ENCODE measurements at regions not wholly inside any gene's neighbourhood (a gene's known extent, or its start where the extent isn't known, plus 50 kb on each side); places are given as distances from the start of the nearest gene placed in this dataset.

- BruUV-seq (replicated peaks): no TSS peak
- ChIA-PET CTCF (ENCODE audit: unreplicated experiment) (no interaction called here), POLR2A (interaction anchor here (0.6 kb wide), 1 partner anchor 241 kb away, joined by 4 read pairs; no protein-coding TSS in a partner anchor)
Measured at GRCh38 chr4:108405586-108405985, 214.8 kb upstream of the RPL34 start.

GRCh38 chr4:108400309-108400708 lies 220.1 kb upstream of the RPL34 start:
- no peak for DNase-seq (ENCODE audit: low spot score)
- Histone ChIP-seq H3K9me2 (ENCODE audit: insufficient read depth, low read length) (no peaks in the 10 kb centered on the region), H3K4me2 (ENCODE audit: low read length) (no peak overlapping the region), H3K4me1 (ENCODE audit: insufficient read depth, low read length, poor library complexity, severe bottlenecking) (no peaks in the 10 kb centered on the region), H3K79me2 (ENCODE audit: insufficient read depth, low read depth, low read length) (no peaks in the 10 kb centered on the region), H3K36me3 (ENCODE audit: insufficient read depth, low read length) (no peaks in the 10 kb centered on the region), H3K27ac (ENCODE audit: low read depth, low read length, poor library complexity, severe bottlenecking) (no peak overlapping the region), H4K20me1 (ENCODE audit: insufficient read depth, low read length) (no peaks in the 10 kb centered on the region), H3K4me3 (ENCODE audit: low read depth, low read length, poor library complexity, severe bottlenecking) (no peak overlapping the region), H3K9me3 (ENCODE audit: low read length) (no peaks in the 10 kb centered on the region), H2AFZ (ENCODE audit: low read length) (no peak overlapping the region)
- CTCF ChIA-PET (ENCODE audit: unreplicated experiment): no interaction called here
- TF ChIP-seq EZH2phosphoT487 (IDR thresholded peaks at IDR 0.05; ENCODE audit: borderline replicate concordance, low read depth, low read length) (no peak), CTCF (conservative IDR thresholded peaks at IDR 0.05; ENCODE audit: low read length) (no peak)
- POLR2A ChIA-PET: no interaction called here
- intact Hi-C loops (cut with micrococcal nuclease; ENCODE audit: unreplicated experiment): no loop called here
- no TSS peak for BruUV-seq (replicated peaks)

More at GRCh38 chr4:108405586-108405985, 214.8 kb upstream of the RPL34 start:
- intact Hi-C loops (cut with micrococcal nuclease; ENCODE audit: unreplicated experiment): no loop called here
- no peak overlapping the region for H3K4me2 ChIP-seq (ENCODE audit: low read length)
- H2AFZ ChIP-seq (ENCODE audit: low read length): no peak overlapping the region
- H3K4me1 ChIP-seq (ENCODE audit: insufficient read depth, low read length, poor library complexity, severe bottlenecking): no peaks in the 10 kb centered on the region
- no peaks in the 10 kb centered on the region for H3K9me2 ChIP-seq (ENCODE audit: insufficient read depth, low read length)
- TF ChIP-seq EZH2phosphoT487 (IDR thresholded peaks at IDR 0.05; ENCODE audit: borderline replicate concordance, low read depth, low read length) (no peak), CTCF (conservative IDR thresholded peaks at IDR 0.05; ENCODE audit: low read length) (no peak)
- H3K36me3 ChIP-seq (ENCODE audit: insufficient read depth, low read length): no peaks in the 10 kb centered on the region
- no peaks in the 10 kb centered on the region for H3K9me3 ChIP-seq (ENCODE audit: low read length)
- DNase-seq (ENCODE audit: low spot score): no peak
- H3K4me3 ChIP-seq (ENCODE audit: low read depth, low read length, poor library complexity, severe bottlenecking): no peak overlapping the region
- H3K79me2 ChIP-seq (ENCODE audit: insufficient read depth, low read depth, low read length): no peaks in the 10 kb centered on the region
- H3K27ac ChIP-seq (ENCODE audit: low read depth, low read length, poor library complexity, severe bottlenecking): no peak overlapping the region
- no peaks in the 10 kb centered on the region for H4K20me1 ChIP-seq (ENCODE audit: insufficient read depth, low read length)

GRCh38 chr4:108399610-108400265 lies 220.6 kb upstream of the RPL34 start:
- Histone ChIP-seq H3K79me2 (ENCODE audit: insufficient read depth, low read depth, low read length) (no peaks in the 10 kb centered on the region), H3K9me2 (ENCODE audit: insufficient read depth, low read length) (no peaks in the 10 kb centered on the region), H3K4me3 (ENCODE audit: low read depth, low read length, poor library complexity, severe bottlenecking) (no peak overlapping the region), H2AFZ (ENCODE audit: low read length) (no peak overlapping the region), H4K20me1 (ENCODE audit: insufficient read depth, low read length) (no peaks in the 10 kb centered on the region), H3K4me1 (ENCODE audit: insufficient read depth, low read length, poor library complexity, severe bottlenecking) (no peaks in the 10 kb centered on the region), H3K9me3 (ENCODE audit: low read length) (no peaks in the 10 kb centered on the region), H3K36me3 (ENCODE audit: insufficient read depth, low read length) (no peaks in the 10 kb centered on the region), H3K27ac (ENCODE audit: low read depth, low read length, poor library complexity, severe bottlenecking) (no peak overlapping the region), H3K4me2 (ENCODE audit: low read length) (no peak overlapping the region)
- ChIA-PET POLR2A (no interaction called here), CTCF (ENCODE audit: unreplicated experiment) (no interaction called here)
- DNase-seq (ENCODE audit: low spot score): no peak
- no TSS peak for BruUV-seq (replicated peaks)
- intact Hi-C loops (cut with micrococcal nuclease; ENCODE audit: unreplicated experiment): no loop called here
- no peak for TF ChIP-seq EZH2phosphoT487 (IDR thresholded peaks at IDR 0.05; ENCODE audit: borderline replicate concordance, low read depth, low read length)

All from OCI-LY7 (cell line).